HEK293 (cell line): ENCODE measurements at regions not wholly inside any gene's neighbourhood (a gene's known extent, or its start where the extent isn't known, plus 50 kb on each side); places are given as distances from the start of the nearest gene placed in this dataset.

ENCODE experiments used
- CTCF ChIP-seq: fragments of 450-650 bp; formaldehyde crosslinking; IDR thresholded peaks from 2 replicates; pipeline ENCODE4 v1.5.1; 2016; ENCODE audit warnings: missing biosample characterization, missing genetic modification characterization
- ZNF274 ChIP-seq, 2 experiments: fragments of 200-500 bp in 1 of 2; fragments of 450-650 bp in 1 of 2; sonication (Bioruptor generic) in 1 of 2; formaldehyde crosslinking in 1 of 2; IDR thresholded peaks; 2 replicates each; pipeline versions ENCODE4 v1.5.1 to v1.6.1; 2014 to 2016; ENCODE audit warnings: borderline replicate concordance in 1 of 2, inconsistent platforms in 1 of 2, low read length in 1 of 2, missing biosample characterization in 1 of 2, missing genetic modification characterization in 1 of 2
- ZNF510 ChIP-seq: fragments of 450-650 bp; formaldehyde crosslinking; IDR thresholded peaks from 2 replicates; pipeline ENCODE4 v1.5.1; 2018; ENCODE audit warnings: mild to moderate bottlenecking, missing genetic modification characterization, missing biosample characterization; ENCODE audit not compliant: insufficient replicate concordance

- no peak for TF ChIP-seq CTCF (tag by site-specific recombination)
- no peak for TF ChIP-seq ZNF274 (IDR thresholded peaks at IDR 0.05; ENCODE audit: low read length)
- TF ChIP-seq ZNF274 (tag by site-specific recombination; IDR thresholded peaks at IDR 0.05; ENCODE audit: borderline replicate concordance) = no peak
- no peak for TF ChIP-seq ZNF510 (tag by site-specific recombination)
Measured at GRCh38 chr11:115579181-115579825, 75.1 kb upstream of the CADM1 start.
